Activated CD8-positive, alpha-beta T cell treated with anti-CD3 and anti-CD28 coated beads for 36 hours (primary cell): ENCODE measurements at regions not wholly inside any gene's neighbourhood (a gene's known extent, or its start where the extent isn't known, plus 50 kb on each side); places are given as distances from the start of the nearest gene placed in this dataset.
"Not testable (repeated sequence)": the region's sequence is repeated elsewhere in the genome, so short reads cannot be mapped to it uniquely, and the experiment has no call there.

Source experiments
- ATAC-seq: fragments of 200-7000 bp; cut with Tn5 transposase; one replicate; pipeline ENCODE4 v1.10.0; 2021; ENCODE audit warnings: mild to moderate bottlenecking, moderate library complexity
- CTCF ChIA-PET: fragments of 350-600 bp; sonication (Branson Sonifier 250); formaldehyde crosslinking; loops from one replicate; lab custom pipeline; 2021; ENCODE audit warnings: antibody characterized with exemption; lab: Charles Lee
- POLR2A ChIA-PET: fragments of 350-600 bp; sonication (Branson Sonifier 250); formaldehyde crosslinking; loops from one replicate; lab custom pipeline; 2021; ENCODE audit warnings: antibody characterized with exemption; lab: Charles Lee
- DNase-seq: peaks from one replicate; pipeline ENCODE4 v3.0.0-alpha.2; 2020
- H3K27ac Mint-ChIP-seq: one replicate; pipeline ENCODE4 v1.8.0; 2021; ENCODE audit warnings: mild to moderate bottlenecking, mixed read lengths
- H3K27me3 Mint-ChIP-seq: one replicate; pipeline ENCODE4 v1.8.0; 2021; ENCODE audit warnings: mixed read lengths
- H3K36me3 Mint-ChIP-seq: one replicate; pipeline ENCODE4 v1.8.0; 2021; ENCODE audit warnings: low read depth, mixed read lengths
- H3K4me1 Mint-ChIP-seq: one replicate; pipeline ENCODE4 v1.8.0; 2021; ENCODE audit warnings: low read depth, mixed read lengths
- H3K4me3 Mint-ChIP-seq: one replicate; pipeline ENCODE4 v1.8.0; 2021; ENCODE audit warnings: mild to moderate bottlenecking, moderate library complexity, mixed read lengths
- H3K9me3 Mint-ChIP-seq: one replicate; pipeline ENCODE4 v1.8.0; 2021; ENCODE audit warnings: mixed read lengths
- CTCF ChIP-seq: fragments of 200-600 bp; IDR thresholded peaks from one replicate; pipeline ENCODE4 v1.8.0; 2022; ENCODE audit warnings: antibody characterized with exemption, mild to moderate bottlenecking
- intact Hi-C: fragments of 100-400 bp; cut with micrococcal nuclease; formaldehyde crosslinking; loops from one replicate; pipeline ENCODE4 v1.10.0; 2022

GRCh38 chr14:28820677-28821076 is 54.1 kb downstream of the FOXG1 start:
- TF ChIP-seq CTCF, result no peak
- no peak for DNase-seq
- Mint-ChIP-seq H3K9me3 (peaks cover 12% of the 10 kb centered on the region), H3K4me3 (no peak overlapping the region), H3K36me3 (no peaks in the 10 kb centered on the region), H3K27me3 (no peaks in the 10 kb centered on the region), H3K4me1 (no peaks in the 10 kb centered on the region), H3K27ac (no peak overlapping the region)
- intact Hi-C loops, result no loop called here
- ATAC-seq, result no peak
- ChIA-PET POLR2A (no interaction called here), CTCF (no interaction called here)

GRCh38 chr14:28821993-28822392 is 55.4 kb downstream of the FOXG1 start:
- CTCF ChIA-PET, result interaction anchor here (0.7 kb wide), 1 partner anchor 9 kb away, joined by 3 read pairs; no protein-coding TSS in a partner anchor
- no peaks in the 10 kb centered on the region for H3K4me1 Mint-ChIP-seq

GRCh38 chr14:28823245-28823644 is 56.7 kb downstream of the FOXG1 start:
- H3K27ac Mint-ChIP-seq, result no peak overlapping the region
- DNase-seq (no peak), ATAC-seq (no peak)
- ChIA-PET POLR2A (no interaction called here), CTCF (no interaction called here)
- TF ChIP-seq CTCF, result no peak
- no peaks in the 10 kb centered on the region for H3K4me1 Mint-ChIP-seq
- H3K9me3 Mint-ChIP-seq, result peaks cover 12% of the 10 kb centered on the region
- intact Hi-C loops, result no loop called here
- no peaks in the 10 kb centered on the region for H3K27me3 Mint-ChIP-seq
- H3K4me3 Mint-ChIP-seq, result no peak overlapping the region
- H3K36me3 Mint-ChIP-seq, result no peaks in the 10 kb centered on the region

More at GRCh38 chr14:28821993-28822392, 55.4 kb downstream of the FOXG1 start:
- no peaks in the 10 kb centered on the region for H3K27me3 Mint-ChIP-seq
- TF ChIP-seq CTCF, result no peak
- DNase-seq (no peak), ATAC-seq (no peak)
- H3K4me3 Mint-ChIP-seq, result no peak overlapping the region
- intact Hi-C loops, result no loop called here
- no peaks in the 10 kb centered on the region for H3K36me3 Mint-ChIP-seq
- no peak overlapping the region for H3K27ac Mint-ChIP-seq
- POLR2A ChIA-PET, result no interaction called here
- peaks cover 12% of the 10 kb centered on the region for H3K9me3 Mint-ChIP-seq

- no peaks in the 10 kb centered on the region for H3K27me3 Mint-ChIP-seq
- ChIA-PET POLR2A (no interaction called here), CTCF (no interaction called here)
- H3K36me3 Mint-ChIP-seq, result no peaks in the 10 kb centered on the region
- H3K4me1 Mint-ChIP-seq, result no peaks in the 10 kb centered on the region
- DNase-seq (no peak), ATAC-seq (no peak)
- TF ChIP-seq CTCF, result no peak
- intact Hi-C loops, result no loop called here
- H3K27ac Mint-ChIP-seq, result no peak overlapping the region
- peaks cover 4% of the 10 kb centered on the region for H3K9me3 Mint-ChIP-seq
- no peak overlapping the region for H3K4me3 Mint-ChIP-seq
Measured at GRCh38 chr14:28830115-28830534, 63.5 kb downstream of the FOXG1 start.

- intact Hi-C loops, result no loop called here
- peaks cover 4% of the 10 kb centered on the region for H3K9me3 Mint-ChIP-seq
- no peaks in the 10 kb centered on the region for H3K27me3 Mint-ChIP-seq
- H3K4me1 Mint-ChIP-seq, result no peaks in the 10 kb centered on the region
- peak; percentile 28 for DNase-seq
- TF ChIP-seq CTCF, result no peak
- POLR2A ChIA-PET, result no interaction called here
- no peak overlapping the region for H3K27ac Mint-ChIP-seq
- CTCF ChIA-PET, result interaction anchor here (0.7 kb wide), 1 partner anchor 9 kb away, joined by 3 read pairs; no protein-coding TSS in a partner anchor
- H3K36me3 Mint-ChIP-seq, result no peaks in the 10 kb centered on the region
- peak; percentile 49 for ATAC-seq
- no peak overlapping the region for H3K4me3 Mint-ChIP-seq
Measured at GRCh38 chr14:28831126-28831525, 64.5 kb downstream of the FOXG1 start.

GRCh38 chr14:28842569-28842968 is 76.0 kb downstream of the FOXG1 start:
- CTCF ChIA-PET, intact Hi-C loops, ATAC-seq, H3K36me3 Mint-ChIP-seq, H3K27me3 Mint-ChIP-seq, H3K27ac Mint-ChIP-seq, POLR2A ChIA-PET, H3K4me3 Mint-ChIP-seq, DNase-seq, H3K4me1 Mint-ChIP-seq: not testable (repeated sequence)
- H3K9me3 Mint-ChIP-seq, result peaks cover 27% of the 10 kb centered on the region
